Naive thymus-derived CD8-positive, alpha-beta T cell (primary cell): ENCODE measurements at regions not wholly inside any gene's neighbourhood (a gene's known extent, or its start where the extent isn't known, plus 50 kb on each side); places are given as distances from the start of the nearest gene placed in this dataset.

Experiments
- ATAC-seq, 2 donors: fragments of 150-1000 bp; cut with Tn5 transposase in 1 of 2; sonication (Bioruptor Pico), chemical (Tn5 transposase) in 1 of 2; 1 replicate in 1 of 2; 2 replicates in 1 of 2; pipeline ENCODE4 v1.10.0; 2021; ENCODE audit warnings: mild to moderate bottlenecking in 2 of 2, moderate library complexity in 2 of 2
- POLR2A ChIA-PET: fragments of 350-600 bp; sonication (Branson Sonifier 250); formaldehyde crosslinking; loops from one replicate; lab custom pipeline; 2021; ENCODE audit warnings: antibody characterized with exemption; lab: Charles Lee
- DNase-seq, 10 donors: peaks; one replicate each; pipeline versions ENCODE4 v3.0.0 to v3.0.0-alpha.2; 2020 to 2022
- H3K27ac Mint-ChIP-seq, 10 donors: one replicate each; pipeline ENCODE4 v1.8.0; 2020 to 2022; ENCODE audit warnings: mild to moderate bottlenecking in 10 of 10, mixed read lengths in 10 of 10, moderate library complexity in 4 of 10, inconsistent platforms in 1 of 10
- H3K27me3 Mint-ChIP-seq, 5 donors: one replicate each; pipeline ENCODE4 v1.8.0; 2021 to 2022; ENCODE audit warnings: mixed read lengths in 5 of 5
- H3K36me3 Mint-ChIP-seq, 3 donors: one replicate each; pipeline ENCODE4 v1.8.0; 2020 to 2022; ENCODE audit warnings: mixed read lengths in 3 of 3, mild to moderate bottlenecking in 2 of 3, inconsistent platforms in 1 of 3
- H3K4me1 Mint-ChIP-seq, 4 donors: one replicate each; pipeline ENCODE4 v1.8.0; 2021 to 2022; ENCODE audit warnings: mixed read lengths in 4 of 4
- H3K4me3 Mint-ChIP-seq, 10 donors: one replicate each; pipeline ENCODE4 v1.8.0; 2020 to 2022; ENCODE audit warnings: mild to moderate bottlenecking in 10 of 10, mixed read lengths in 10 of 10, moderate library complexity in 6 of 10, inconsistent platforms in 1 of 10
- H3K9me3 Mint-ChIP-seq, 9 donors: one replicate each; pipeline ENCODE4 v1.8.0; 2020 to 2022; ENCODE audit warnings: mixed read lengths in 9 of 9, mild to moderate bottlenecking in 3 of 9, inconsistent platforms in 1 of 9, moderate library complexity in 1 of 9

GRCh38 chr19:30212574-30212973, 159.6 kb upstream of the ZNF536 start:
- no peaks in the 10 kb centered on the region for H3K9me3 Mint-ChIP-seq
- no peaks in the 10 kb centered on the region for H3K36me3 Mint-ChIP-seq
- DNase-seq (no peak), ATAC-seq (no peak)
- peaks cover 6 to 63% (median 21%) of the 10 kb centered on the region in 5 donors for H3K27me3 Mint-ChIP-seq
- H3K27ac Mint-ChIP-seq: no peak overlapping the region
- H3K4me3 Mint-ChIP-seq: no peak overlapping the region
- POLR2A ChIA-PET: no interaction called here
- H3K4me1 Mint-ChIP-seq: peaks cover 0 to 6% (median 4%) of the 10 kb centered on the region in 4 donors

- ATAC-seq: peak in 1 of 2 donors; percentile 20
- H3K36me3 Mint-ChIP-seq: no peaks in the 10 kb centered on the region
These were observed 157.5 kb upstream of the ZNF536 start for GRCh38 chr19:30214651-30215051.

GRCh38 chr19:30215248-30215647, 156.9 kb upstream of the ZNF536 start:
- Mint-ChIP-seq H3K27ac (no peak overlapping the region), H3K4me3 (peak overlapping the region in 1 of 10 donors; percentile 8), H3K9me3 (no peaks in the 10 kb centered on the region), H3K36me3 (no peaks in the 10 kb centered on the region), H3K4me1 (peaks cover 0 to 6% (median 4%) of the 10 kb centered on the region in 4 donors), H3K27me3 (peaks cover 10 to 66% (median 24%) of the 10 kb centered on the region in 5 donors)
- ATAC-seq (no peak), DNase-seq (no peak)
- POLR2A ChIA-PET: no interaction called here

More at GRCh38 chr19:30214651-30215051, 157.5 kb upstream of the ZNF536 start:
- POLR2A ChIA-PET: no interaction called here
- H3K27me3 Mint-ChIP-seq: peaks cover 8 to 66% (median 22%) of the 10 kb centered on the region in 5 donors
- no peak for DNase-seq
- no peaks in the 10 kb centered on the region for H3K9me3 Mint-ChIP-seq
- H3K4me3 Mint-ChIP-seq: peak overlapping the region in 4 of 10 donors; percentile 8 to 43 (median 32)
- peaks cover 0 to 6% (median 4%) of the 10 kb centered on the region in 4 donors for H3K4me1 Mint-ChIP-seq
- H3K27ac Mint-ChIP-seq: no peak overlapping the region

GRCh38 chr19:30216453-30216852, 155.7 kb upstream of the ZNF536 start:
- Mint-ChIP-seq H3K4me1 (peaks cover under 1 to 6% (median 4%) of the 10 kb centered on the region in 4 donors), H3K9me3 (no peaks in the 10 kb centered on the region), H3K36me3 (peaks cover 0 to 4% (median 0%) of the 10 kb centered on the region in 3 donors), H3K27ac (no peak overlapping the region), H3K27me3 (peaks cover 17 to 70% (median 34%) of the 10 kb centered on the region in 5 donors), H3K4me3 (no peak overlapping the region)
- DNase-seq (no peak), ATAC-seq (no peak)
- POLR2A ChIA-PET: no interaction called here

- H3K27ac Mint-ChIP-seq: no peak overlapping the region
- H3K4me1 Mint-ChIP-seq: peaks cover 2 to 6% (median 5%) of the 10 kb centered on the region in 4 donors
- H3K27me3 Mint-ChIP-seq: peaks cover 24 to 72% (median 40%) of the 10 kb centered on the region in 5 donors
- H3K4me3 Mint-ChIP-seq: no peak overlapping the region
- DNase-seq: no peak
- ATAC-seq: no peak
- H3K9me3 Mint-ChIP-seq: no peaks in the 10 kb centered on the region
- H3K36me3 Mint-ChIP-seq: peaks cover 0 to 6% (median 0%) of the 10 kb centered on the region in 3 donors
- POLR2A ChIA-PET: no interaction called here
These were observed 154.7 kb upstream of the ZNF536 start for GRCh38 chr19:30217461-30217860.

- ATAC-seq (no peak), DNase-seq (no peak)
- Mint-ChIP-seq H3K36me3 (peaks cover 0 to 10% (median 0%) of the 10 kb centered on the region in 3 donors), H3K9me3 (no peaks in the 10 kb centered on the region), H3K4me3 (no peak overlapping the region), H3K27ac (peak overlapping the region in 1 of 10 donors; percentile 65), H3K27me3 (peaks cover 40 to 82% (median 52%) of the 10 kb centered on the region in 5 donors), H3K4me1 (peaks cover 7 to 14% (median 8%) of the 10 kb centered on the region in 4 donors)
- POLR2A ChIA-PET: no interaction called here
These were observed 152.5 kb upstream of the ZNF536 start for GRCh38 chr19:30219702-30220101.

- DNase-seq (no peak), ATAC-seq (no peak)
- no peak overlapping the region for H3K4me3 Mint-ChIP-seq
- H3K4me1 Mint-ChIP-seq: peaks cover 10 to 20% (median 16%) of the 10 kb centered on the region in 4 donors
- peaks cover 44 to 78% (median 52%) of the 10 kb centered on the region in 5 donors for H3K27me3 Mint-ChIP-seq
- H3K27ac Mint-ChIP-seq: no peak overlapping the region
- H3K9me3 Mint-ChIP-seq: no peaks in the 10 kb centered on the region
- peaks cover 0 to 15% (median 3%) of the 10 kb centered on the region in 3 donors for H3K36me3 Mint-ChIP-seq
- POLR2A ChIA-PET: no interaction called here
These were observed 151.0 kb upstream of the ZNF536 start for GRCh38 chr19:30221176-30221575.

GRCh38 chr19:30222428-30222873, 149.7 kb upstream of the ZNF536 start:
- POLR2A ChIA-PET: no interaction called here
- ATAC-seq: no peak
- Mint-ChIP-seq H3K4me3 (no peak overlapping the region), H3K4me1 (peaks cover 17 to 32% (median 25%) of the 10 kb centered on the region in 4 donors), H3K27ac (no peak overlapping the region), H3K9me3 (no peaks in the 10 kb centered on the region), H3K36me3 (peaks cover 2 to 15% (median 8%) of the 10 kb centered on the region in 3 donors), H3K27me3 (peaks cover 46 to 81% (median 63%) of the 10 kb centered on the region in 5 donors)
- no peak for DNase-seq

GRCh38 chr19:30222992-30223865, 149.0 kb upstream of the ZNF536 start:
- H3K27me3 Mint-ChIP-seq: peaks cover 46 to 78% (median 59%) of the 10 kb centered on the region in 5 donors
- H3K27ac Mint-ChIP-seq: peak overlapping the region in 2 of 10 donors; percentile 64 to 73
- ATAC-seq (no peak), DNase-seq (no peak)
- peak overlapping the region in 4 of 10 donors; percentile 12 to 60 (median 32) for H3K4me3 Mint-ChIP-seq
- H3K9me3 Mint-ChIP-seq: peaks cover 0 to 2% (median 0%) of the 10 kb centered on the region in 9 donors
- H3K36me3 Mint-ChIP-seq: peaks cover 2 to 15% (median 8%) of the 10 kb centered on the region in 3 donors
- POLR2A ChIA-PET: no interaction called here
- H3K4me1 Mint-ChIP-seq: peaks cover 17 to 32% (median 28%) of the 10 kb centered on the region in 4 donors

- Mint-ChIP-seq H3K27me3 (peaks cover 48 to 77% (median 62%) of the 10 kb centered on the region in 5 donors), H3K36me3 (peaks cover 2 to 15% (median 8%) of the 10 kb centered on the region in 3 donors), H3K4me1 (peaks cover 18 to 33% (median 32%) of the 10 kb centered on the region in 4 donors), H3K4me3 (peak overlapping the region in 8 of 10 donors; percentile 1 to 84 (median 74)), H3K27ac (no peak overlapping the region), H3K9me3 (peaks cover 0 to 2% (median 0%) of the 10 kb centered on the region in 9 donors)
- POLR2A ChIA-PET: no interaction called here
- ATAC-seq (no peak), DNase-seq (no peak)
These were observed 148.1 kb upstream of the ZNF536 start for GRCh38 chr19:30223866-30224688.

- H3K4me1 Mint-ChIP-seq: peaks cover 19 to 33% (median 32%) of the 10 kb centered on the region in 4 donors
- ATAC-seq (no peak), DNase-seq (no peak)
- H3K27me3 Mint-ChIP-seq: peaks cover 46 to 74% (median 60%) of the 10 kb centered on the region in 5 donors
- peak overlapping the region; percentile 59 to 84 (median 78) for H3K4me3 Mint-ChIP-seq
- no peak overlapping the region for H3K27ac Mint-ChIP-seq
- H3K36me3 Mint-ChIP-seq: peaks cover 2 to 15% (median 10%) of the 10 kb centered on the region in 3 donors
- H3K9me3 Mint-ChIP-seq: peaks cover 0 to 2% (median 0%) of the 10 kb centered on the region in 9 donors
- POLR2A ChIA-PET: no interaction called here
These were observed 147.2 kb upstream of the ZNF536 start for GRCh38 chr19:30224689-30225606.
